ENCODE measurements at regions not wholly inside any gene's neighbourhood (a gene's known extent, or its start where the extent isn't known, plus 50 kb on each side); places are given as distances from the start of the nearest gene placed in this dataset.

- no peak for TF ChIP-seq POLR2A (IDR thresholded peaks at IDR 0.05)
- TF ChIP-seq CTCF (IDR thresholded peaks at IDR 0.05) = no peak
These were observed 366.9 kb upstream of the CHORDC1 start for GRCh38 chr11:90589735-90590134.

Measured in body of pancreas (tissue), 4 donors.